SIG-M5 treated with dmso at 0.1 percent for 504 hours (cell line): ENCODE measurements at regions not wholly inside any gene's neighbourhood (a gene's known extent, or its start where the extent isn't known, plus 50 kb on each side); places are given as distances from the start of the nearest gene placed in this dataset.

Source experiments
- DNase-seq: peaks from one replicate; lab custom pipeline; 2025; ENCODE audit not compliant: unreplicated experiment; lab: John Stamatoyannopoulos, UW

DNA sequence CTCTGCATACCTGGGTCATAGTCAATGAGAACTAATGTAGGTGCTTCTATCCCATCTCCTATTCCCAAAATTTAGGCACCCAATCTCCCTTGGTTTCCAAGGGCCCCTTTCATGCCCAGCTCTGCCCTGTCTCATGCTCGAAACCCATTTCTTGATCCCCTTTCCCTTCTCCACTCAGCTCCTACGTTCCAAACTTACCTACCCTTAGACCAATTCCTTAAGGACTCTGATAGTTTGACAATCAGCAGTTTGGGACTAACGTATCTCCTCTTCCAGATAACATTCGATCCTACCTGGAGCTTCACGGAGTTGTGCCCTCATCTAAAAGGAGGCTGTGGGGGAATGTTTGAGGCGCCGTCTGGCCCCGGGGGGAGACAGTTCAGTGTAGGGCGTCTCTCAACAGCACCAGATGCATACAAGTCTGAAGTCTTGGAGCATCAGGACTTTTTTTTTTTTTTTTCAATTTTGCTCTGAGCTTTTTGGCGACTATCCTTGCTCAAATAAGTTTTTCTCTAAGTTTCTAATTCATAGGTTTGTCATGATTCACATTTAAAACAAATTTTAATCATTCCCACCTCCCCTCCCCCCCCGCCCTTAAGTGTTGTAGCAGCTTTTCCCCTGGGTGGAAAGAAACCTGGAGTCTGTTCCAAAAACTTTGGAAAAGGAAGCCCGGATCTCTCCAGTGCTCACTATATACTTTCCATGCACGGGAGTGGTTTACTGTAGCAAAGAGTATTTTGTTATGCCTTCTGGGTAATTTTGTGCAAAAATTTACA, 141.2 kb upstream of the LGALSL start:
- no peak for DNase-seq

DNA sequence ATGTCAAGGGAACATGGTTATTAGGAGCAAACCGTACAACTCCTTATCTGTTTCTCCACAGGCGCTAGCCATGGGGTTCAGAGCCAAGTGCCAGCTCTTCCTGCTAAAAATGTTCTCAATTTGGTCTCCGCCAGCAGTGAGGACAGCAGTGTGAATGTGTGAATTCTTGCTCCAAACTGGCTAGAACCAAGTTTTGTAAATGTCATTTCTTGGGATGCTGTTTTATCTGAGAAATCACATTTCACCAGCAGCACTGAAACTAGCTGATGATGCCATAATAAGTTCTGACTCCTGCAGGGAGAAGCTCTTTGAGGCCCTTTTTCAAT, 140.6 kb upstream of the LGALSL start:
- no peak for DNase-seq

DNA sequence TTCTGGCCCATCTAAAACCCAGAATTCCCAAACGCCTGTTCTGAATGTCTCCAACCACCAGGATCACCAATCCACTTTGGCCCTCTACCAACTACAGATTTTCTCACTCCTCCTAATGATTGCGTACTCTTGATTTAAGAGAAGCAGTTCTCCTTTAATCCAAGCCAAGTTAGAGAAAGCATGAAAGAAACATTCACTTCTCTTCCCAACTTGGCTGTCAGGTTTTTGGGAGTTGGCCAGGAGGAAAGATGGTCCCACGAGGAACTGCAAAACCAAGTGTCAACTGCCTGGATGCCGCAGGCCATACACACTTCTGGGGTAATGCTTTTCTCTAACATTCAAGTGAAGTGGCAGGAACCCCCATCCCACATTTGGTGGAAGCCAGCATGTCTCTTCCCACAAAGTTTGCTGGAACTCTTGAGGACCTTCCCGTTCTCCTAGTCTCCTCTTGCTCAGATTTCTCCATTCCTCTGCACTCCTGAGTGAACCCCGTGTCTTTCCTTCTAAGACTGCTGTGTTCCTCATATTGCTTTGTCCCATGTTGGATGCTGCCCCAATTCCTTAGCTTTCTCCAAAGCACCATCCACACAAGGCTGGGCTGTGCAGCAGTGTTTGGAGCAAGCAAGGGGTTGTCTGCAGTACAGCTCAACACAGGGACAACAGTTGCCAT, 138.5 kb upstream of the LGALSL start:
- DNase-seq = no peak

DNA sequence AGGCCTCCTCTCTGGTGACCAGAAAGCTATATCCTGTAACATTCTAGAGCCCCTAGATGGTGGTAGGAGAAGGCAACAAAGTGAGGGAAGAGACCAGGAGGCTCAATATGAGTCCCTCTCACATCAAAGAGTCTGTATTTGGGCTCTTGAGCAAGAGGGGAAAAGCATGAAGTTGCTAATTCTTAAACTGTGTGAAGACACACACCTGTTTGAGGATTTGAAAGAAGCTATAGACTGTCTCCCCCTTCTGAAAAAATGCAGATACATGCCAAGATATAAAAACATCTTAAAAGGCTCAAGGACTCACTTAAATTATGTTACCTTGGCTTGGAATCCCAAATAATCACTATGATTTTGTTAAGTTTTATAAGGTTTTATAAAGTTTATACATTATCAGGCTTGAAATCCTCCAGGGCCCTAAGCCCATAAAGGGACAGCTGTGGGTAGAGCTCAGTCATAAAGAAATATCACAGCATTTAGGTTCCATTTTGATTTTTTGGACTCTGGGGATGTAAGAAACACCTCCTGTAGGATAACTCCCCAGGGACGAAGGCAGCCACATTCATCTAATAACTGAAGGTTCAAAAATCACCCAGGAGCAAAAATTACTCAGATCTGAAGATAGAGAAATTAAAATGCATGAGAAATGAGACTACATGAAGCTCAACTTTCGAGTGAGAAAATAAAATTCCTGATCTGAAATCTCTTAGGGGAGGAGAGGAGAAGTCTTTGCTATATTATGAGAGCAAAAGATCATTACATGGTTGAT, 136.1 kb upstream of the LGALSL start:
- no peak for DNase-seq

DNA sequence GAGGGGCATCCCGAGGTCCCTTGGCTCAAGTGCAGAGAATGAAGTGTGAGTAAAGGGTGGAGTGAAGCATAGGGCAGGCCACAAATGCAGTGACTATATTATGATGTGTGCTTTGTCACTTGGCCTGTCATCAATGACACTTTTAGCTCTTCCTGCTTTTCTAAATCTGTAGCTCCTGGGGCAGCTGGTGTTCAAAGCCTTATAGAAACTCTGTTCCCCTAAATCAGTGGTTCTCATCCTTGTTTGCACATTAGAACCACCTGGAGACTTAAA, 135.6 kb upstream of the LGALSL start:
- DNase-seq = no peak

DNA sequence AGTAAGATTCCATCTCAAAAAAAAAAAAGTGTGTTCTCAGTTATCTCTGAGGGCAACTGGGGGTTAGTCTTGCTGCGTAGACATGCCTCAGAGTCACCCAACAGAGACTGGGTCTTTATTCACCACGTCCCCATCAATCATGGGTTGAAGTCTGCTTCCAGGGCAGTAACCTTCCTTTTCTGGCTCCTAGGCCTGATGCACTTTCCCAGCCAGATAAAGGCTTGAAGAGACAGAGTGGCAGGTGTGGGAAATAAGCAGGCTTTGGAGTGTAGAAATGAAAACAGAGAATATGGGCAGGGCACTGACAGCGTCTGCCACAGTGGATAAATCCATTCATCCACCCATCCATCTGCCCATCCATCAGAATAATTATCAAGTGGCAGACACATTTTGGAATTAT, 134.1 kb upstream of the LGALSL start:
- DNase-seq = no peak

DNA sequence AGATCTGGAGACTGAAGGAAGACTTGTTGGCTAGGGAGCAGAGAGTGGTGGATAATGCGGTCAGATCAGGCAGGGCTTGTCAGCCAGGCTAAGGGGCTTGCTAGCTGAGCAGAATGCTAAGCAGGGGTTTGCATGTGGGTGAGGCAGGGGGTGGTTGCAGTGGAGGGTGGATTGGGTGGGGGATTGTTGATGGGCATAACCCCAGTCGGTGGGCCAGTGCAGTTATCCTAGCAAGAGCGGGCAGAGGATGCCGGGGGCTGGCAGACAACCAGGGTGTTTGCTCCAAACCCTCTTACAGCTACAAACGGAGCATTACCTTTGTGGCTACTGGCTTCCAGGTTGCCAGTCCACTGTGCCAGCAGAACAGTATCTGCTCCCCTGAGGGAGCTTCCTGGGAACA, 131.5 kb upstream of the LGALSL start:
- DNase-seq = no peak

DNA sequence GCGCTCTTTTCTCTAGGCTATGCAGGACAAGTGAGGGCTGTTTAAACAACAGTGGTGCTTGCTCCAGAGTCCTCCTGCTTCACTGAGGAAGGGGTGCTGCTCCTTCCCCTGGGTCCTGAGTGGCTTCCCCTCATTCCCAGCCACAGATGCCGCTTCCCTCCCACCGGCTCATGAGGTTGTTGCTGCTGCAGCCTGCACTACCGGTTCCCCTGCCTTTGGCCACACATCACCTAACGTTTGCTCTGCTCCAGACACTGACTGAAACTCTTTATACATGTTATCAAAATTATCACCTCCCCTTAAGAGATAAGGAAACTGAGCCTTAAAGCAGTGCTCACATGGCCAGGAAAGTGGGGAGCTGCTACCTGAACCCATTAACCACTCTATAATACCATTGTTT, 130.8 kb upstream of the LGALSL start:
- DNase-seq = no peak

DNA sequence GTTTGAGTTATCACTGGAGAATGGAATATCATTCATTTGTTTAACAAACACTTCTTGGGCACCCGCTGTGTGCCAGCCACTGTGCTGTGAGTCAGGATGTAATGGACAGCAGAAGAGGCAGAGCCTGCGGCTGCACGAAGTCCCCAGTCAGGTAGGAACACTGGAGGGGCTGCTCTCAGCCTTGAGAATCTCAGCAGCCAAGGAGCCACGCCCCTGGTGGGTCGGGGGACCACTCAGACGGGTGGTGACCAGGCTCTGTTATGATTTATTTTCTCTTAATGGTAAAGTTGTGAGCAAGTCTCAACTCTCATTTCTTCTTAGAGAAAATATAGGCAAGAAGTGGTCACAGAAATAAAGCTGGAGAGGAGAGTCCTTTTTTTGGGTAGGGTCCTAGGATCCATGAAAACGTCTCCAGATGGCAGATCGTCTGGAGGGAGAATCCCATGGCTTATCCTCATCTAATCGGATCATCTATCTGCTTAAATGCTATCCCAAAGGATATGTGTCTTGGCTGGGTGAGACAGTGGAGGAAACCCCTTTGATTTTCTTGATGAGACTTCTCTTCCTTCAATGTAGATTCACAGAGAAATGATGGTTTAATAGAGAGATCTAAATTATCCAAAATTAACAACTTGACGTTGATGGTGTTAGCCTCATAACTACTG, 129.1 kb upstream of the LGALSL start:
- no peak for DNase-seq

DNA sequence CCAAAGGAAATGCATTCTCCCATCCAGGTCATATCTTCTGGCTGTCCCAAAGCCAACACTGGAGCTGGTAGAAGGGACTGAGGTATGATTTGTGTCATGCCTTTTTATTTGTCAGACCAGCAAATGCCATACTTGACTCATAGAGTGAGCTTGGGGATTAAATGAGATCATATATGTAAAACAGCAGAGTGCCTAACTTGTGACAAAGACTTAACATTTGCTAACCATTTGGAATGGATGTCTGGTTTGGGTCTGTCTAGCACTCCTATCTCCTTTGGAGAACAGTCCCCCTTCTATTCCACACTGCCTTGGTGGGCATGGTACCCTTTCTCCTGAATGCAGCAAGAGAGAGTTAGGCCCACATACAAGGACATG, 128.5 kb upstream of the LGALSL start:
- DNase-seq = no peak

DNA sequence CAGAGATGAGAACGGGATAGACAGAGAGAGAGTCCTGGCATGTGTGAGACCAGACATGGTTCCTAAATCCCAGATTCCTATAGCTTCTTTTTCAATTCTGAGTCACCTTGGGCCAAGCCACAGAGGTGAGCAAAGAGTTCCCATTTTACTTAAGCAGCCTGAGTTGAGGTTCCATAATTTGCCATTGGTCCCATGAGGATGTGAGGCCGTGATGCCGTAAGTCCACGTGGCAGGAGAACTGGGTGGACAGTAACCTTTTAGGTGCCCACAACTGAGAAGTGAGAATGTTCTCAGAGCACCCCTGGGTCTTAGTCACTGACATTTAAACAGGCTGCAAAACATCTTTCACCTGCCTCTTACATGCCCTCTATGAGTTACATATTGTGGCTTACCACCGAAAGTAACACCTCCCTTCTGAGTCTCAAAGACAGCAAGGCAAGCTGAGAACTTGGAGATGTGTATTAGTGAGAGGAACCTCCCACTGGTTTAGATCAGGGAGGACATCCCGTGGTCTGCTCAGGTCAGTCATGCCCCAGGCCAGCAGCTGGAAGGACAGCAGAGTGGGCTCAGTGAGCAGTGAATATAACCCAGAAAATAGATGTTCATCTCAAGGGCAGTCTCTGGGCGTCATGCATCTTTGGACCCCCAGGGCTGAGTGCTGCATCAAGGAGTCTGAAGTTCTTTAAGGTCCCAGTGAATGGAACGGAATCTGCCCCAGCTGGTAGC, 127.9 kb upstream of the LGALSL start:
- no peak for DNase-seq

DNA sequence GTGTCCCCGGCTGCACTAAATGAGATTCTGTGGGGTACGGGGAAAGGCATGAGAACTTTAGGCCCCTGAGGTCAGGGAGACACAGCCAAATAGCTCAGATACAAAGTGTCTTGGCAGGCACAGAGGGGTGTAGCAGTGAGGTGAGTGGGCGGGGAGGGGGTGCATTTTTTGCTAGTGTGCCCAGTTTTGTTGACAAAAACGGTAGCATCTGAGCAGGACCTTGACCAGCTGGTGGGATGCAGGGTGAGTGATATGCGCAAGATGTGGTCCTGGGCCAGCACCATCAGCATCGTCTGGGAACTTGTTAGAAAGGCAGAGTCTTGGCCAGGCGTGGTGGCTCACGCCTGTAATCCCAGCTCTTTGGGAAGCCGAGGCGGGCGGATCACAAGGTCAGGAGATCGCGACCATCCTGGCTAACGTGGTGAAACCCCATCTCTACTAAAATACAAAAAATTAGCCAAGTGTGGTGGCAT, 127.3 kb upstream of the LGALSL start:
- no peak for DNase-seq

DNA sequence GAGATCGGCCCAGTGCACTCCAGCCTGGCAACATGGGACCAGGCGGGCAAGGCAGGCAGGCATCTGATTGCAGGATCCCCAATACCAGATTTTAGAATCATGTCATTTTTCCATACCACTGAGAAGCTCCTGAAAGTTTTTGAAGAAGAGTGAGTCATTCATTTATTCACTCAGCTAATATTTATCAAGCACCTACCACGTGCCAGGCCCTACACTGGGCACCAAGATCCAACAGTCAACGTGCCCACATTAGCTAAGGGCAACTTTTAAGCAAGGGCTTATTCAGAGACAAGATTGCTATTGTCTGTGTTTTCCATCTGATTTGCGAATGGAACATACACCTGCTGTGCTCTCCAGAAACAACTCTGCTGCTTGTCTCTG, 126.8 kb upstream of the LGALSL start:
- no peak for DNase-seq

DNA sequence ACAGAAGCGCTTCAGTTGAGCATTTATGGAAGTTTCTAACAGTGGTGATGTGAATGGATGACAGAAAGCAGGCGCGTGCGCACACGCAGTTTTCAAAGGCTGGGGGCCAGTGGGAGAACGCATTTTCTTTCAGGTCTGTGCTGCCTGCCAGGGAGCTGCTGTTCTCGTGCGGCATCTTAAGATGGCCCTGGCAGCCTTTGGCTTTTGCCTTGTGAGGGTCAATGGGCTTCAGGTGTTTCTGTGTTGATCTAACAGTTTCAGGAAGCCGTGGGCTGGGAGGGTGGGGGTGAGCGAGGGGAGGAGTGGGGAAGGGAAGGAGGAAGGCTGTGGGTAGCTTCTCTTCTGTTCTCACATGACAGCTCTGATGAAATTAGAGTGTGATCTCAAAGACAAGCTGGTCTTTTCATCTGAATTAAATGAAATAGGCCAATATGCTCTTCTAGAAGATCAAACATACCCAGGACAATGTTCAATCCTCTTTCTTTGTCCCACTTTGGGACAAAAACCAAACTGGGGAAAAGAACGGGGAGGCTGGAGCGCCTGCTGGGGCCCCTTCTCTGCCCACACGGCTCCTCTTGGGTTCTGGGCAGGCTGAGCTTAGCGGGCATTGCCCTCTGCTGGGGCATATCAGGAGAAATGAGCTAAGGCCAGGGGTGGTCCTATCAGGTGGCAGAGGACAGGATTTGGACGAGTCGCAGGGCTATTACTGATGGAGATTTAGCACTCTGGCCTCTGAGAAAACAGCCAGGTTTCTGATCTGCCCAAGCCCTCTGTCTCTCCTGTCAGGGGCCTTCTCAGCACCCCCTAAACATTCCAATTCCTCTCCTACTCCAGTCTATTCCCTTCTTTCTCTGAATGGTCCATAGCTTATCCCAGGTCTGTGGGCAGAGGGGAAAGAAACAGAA, 126.2 kb upstream of the LGALSL start:
- DNase-seq = peak; percentile 11

DNA sequence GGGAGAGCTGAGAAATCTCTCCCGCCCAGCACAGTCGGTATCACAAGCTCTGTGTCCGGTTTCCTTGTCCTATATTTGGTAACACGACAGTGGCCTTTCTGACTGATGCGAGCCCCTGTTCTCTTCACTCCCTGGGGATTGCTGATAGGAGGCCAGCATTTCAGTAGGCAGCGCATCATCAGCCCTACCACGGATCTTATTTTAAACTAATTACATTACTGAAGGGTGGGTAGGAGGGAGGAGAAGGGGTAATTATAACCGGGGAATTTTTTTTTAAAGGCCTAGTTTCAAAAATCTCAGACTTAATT, 125.6 kb upstream of the LGALSL start:
- DNase-seq = no peak

DNA sequence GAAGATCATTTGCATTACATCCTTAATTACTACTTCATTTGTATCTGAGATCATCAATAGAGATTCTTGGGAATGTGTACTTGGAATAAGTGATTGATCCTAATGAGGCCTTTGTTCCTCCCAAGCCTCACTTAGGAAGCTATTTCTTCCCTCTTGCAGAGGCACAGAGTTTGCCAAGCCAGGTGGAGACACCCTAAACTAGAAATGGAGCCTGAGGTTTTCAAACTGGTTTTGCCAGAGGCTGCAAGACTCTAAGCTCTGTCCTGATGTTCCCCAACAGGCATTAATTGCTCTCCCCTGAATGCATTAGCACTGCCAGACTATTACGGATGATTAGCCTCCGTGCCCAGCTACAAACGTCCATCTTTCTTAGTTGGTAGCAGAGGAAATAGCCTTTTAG, 125.2 kb upstream of the LGALSL start:
- DNase-seq = no peak

DNA sequence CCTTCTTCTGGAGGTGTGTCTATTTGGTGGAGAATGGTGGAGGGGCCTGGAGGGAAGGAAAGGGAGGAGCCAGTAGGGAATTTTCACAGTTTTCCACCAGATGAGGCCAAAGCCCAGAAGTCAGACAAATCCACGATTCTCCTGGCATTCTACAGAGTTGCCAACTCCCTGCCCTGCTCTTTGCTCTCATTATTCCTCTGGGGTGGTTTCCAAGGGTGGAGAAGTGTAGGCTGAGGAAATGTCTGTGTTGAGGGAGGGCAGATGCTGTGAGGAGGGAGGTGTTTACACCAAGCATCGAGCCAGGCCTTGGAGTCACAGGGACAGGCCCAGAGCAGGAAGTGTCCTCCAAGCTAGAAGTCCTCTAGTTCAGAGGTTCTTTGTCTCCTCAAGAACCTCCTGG, 124.1 kb upstream of the LGALSL start:
- DNase-seq = no peak

DNA sequence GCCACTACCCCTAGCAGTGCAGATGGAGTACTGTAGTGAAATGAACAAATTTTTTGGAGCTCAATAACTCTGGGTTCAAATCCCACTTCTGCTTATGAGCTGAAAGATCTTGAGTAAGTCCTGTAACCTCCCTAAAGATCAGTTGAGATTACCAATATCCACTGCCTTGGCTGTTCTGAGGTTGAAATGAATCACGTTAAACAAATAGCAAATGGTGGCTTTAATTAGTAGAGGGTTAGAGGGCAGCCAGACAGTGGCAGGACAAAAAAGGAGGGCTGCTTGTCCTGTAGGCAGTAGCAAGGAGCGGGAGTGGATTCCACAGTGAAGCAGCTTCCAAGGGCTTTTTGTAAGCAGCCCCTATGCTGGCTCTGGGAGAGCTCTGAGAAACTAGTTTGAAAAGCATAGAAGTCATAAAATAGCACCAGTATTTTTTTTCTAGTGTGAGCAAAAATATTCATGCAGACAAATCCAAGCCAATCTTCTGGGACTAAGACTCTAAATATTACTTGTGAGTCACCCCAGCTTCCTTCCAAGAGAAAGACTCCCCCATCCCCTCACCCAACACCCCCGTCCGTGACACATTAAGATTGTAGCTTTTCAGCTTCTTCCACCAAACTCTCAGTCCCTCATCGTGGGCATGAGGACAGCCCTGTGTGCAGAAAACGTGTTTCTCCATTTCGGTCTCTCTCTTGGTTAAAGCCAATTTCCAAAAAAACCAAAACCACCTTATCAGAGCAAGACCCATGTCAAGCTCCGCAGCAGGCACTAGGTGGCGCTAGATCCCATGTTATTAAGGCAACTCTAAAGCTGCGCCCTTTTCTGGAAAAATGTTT, 123.5 kb upstream of the LGALSL start:
- DNase-seq = peak; percentile 83

DNA sequence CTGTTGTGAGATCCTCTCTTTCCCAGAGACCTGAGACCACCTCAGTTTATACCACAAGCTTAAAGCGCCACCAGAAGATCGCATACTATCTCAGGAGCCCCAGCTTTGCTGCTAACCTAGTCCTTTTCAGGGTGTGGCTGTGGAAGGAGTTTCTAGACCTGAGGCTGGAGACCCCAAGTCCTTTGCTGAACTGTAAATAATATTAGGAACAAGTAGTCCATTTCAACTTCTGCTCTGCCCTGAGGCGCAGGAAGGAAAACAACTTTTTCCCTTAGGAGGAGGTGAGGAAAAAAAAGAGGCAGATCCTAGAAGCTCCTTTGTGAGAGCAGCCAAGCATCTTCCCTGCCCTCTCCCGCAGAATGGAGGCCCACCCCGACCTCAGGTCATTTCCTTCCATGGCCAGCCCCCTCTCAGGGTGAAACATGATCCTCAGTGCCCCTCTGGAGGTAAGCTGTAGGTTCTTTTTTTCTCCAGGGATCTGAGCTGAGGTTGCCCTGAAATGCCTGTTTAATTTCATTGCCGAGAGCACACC, 122.8 kb upstream of the LGALSL start:
- DNase-seq = no peak
